K562 (cell line): ENCODE measurements at regions not wholly inside any gene's neighbourhood (a gene's known extent, or its start where the extent isn't known, plus 50 kb on each side); places are given as distances from the start of the nearest gene placed in this dataset.
"Not testable (repeated sequence)": the region's sequence is repeated elsewhere in the genome, so short reads cannot be mapped to it uniquely, and the experiment has no call there.

Source experiments
- CBX8 ChIP-seq: fragments of 200-600 bp; sonication (generic); IDR thresholded peaks from 2 replicates; pipeline ENCODE4 v1.6.1; 2012; ENCODE audit warnings: borderline replicate concordance, mixed run types, low read depth, mild to moderate bottlenecking, moderate library complexity, mixed read lengths, low read length, control low read depth, inconsistent platforms; ENCODE audit not compliant: poor library complexity, severe bottlenecking; ENCODE audit errors: extremely low read depth
- CTCF ChIP-seq, 3 experiments: IDR thresholded peaks in 2 of 3; conservative IDR thresholded peaks in 1 of 3; 2 replicates each; pipeline ENCODE4 v1.5.1; 2011 to 2012; ENCODE audit warnings: low read length in 3 of 3, mild to moderate bottlenecking in 3 of 3, control low read depth in 2 of 3, improper control_type of control experiment in 1 of 3, inconsistent platforms in 1 of 3, low read depth in 1 of 3, mixed read lengths in 1 of 3, moderate library complexity in 1 of 3; ENCODE audit not compliant: insufficient read depth in 2 of 3
- ETS1 ChIP-seq: conservative IDR thresholded peaks from 2 replicates; pipeline ENCODE4 v1.6.1; 2011; ENCODE audit warnings: low read depth, mild to moderate bottlenecking, low read length; ENCODE audit not compliant: control insufficient read depth
- FIP1L1 ChIP-seq: fragments of 200-400 bp; formaldehyde crosslinking; IDR thresholded peaks from 2 replicates; pipeline ENCODE4 v1.6.1; 2018; ENCODE audit warnings: mild to moderate bottlenecking, low read depth, low read length; ENCODE audit not compliant: poor library complexity, severe bottlenecking
- MNT ChIP-seq, 2 experiments: fragments of 450-650 bp; conservative IDR thresholded peaks; 2 replicates each; pipeline ENCODE4 v1.6.1; 2017; ENCODE audit warnings: mild to moderate bottlenecking in 2 of 2, moderate library complexity in 2 of 2
- NFYB ChIP-seq: IDR thresholded peaks from 2 replicates; pipeline ENCODE4 v1.6.1; 2011; ENCODE audit warnings: mild to moderate bottlenecking, moderate library complexity; ENCODE audit not compliant: insufficient read length; ENCODE audit errors: extremely low read depth
- POLR2A ChIP-seq: fragments of 450-650 bp; conservative IDR thresholded peaks from 2 replicates; pipeline ENCODE4 v1.6.1; 2016
- POLR2AphosphoS2 ChIP-seq: IDR thresholded peaks from 2 replicates; pipeline ENCODE4 v1.6.1; 2012; ENCODE audit warnings: low read length, improper control_type of control experiment
- RFX1 ChIP-seq: fragments of 450-650 bp; IDR thresholded peaks from 2 replicates; pipeline ENCODE4 v1.6.1; 2016; ENCODE audit warnings: mild to moderate bottlenecking, moderate library complexity
- THAP7 ChIP-seq: fragments of 250-450 bp; sonication (Bioruptor Pico); IDR thresholded peaks from 2 replicates; pipeline ENCODE4 v1.5.0; 2021
- YY1 ChIP-seq, 3 experiments: IDR thresholded peaks; 2 replicates each; pipeline ENCODE4 v1.6.1; 2011; ENCODE audit warnings: low read length in 2 of 3, mild to moderate bottlenecking in 2 of 3, moderate library complexity in 2 of 3, borderline replicate concordance in 1 of 3, control low read depth in 1 of 3, low read depth in 1 of 3; ENCODE audit not compliant: insufficient read depth in 3 of 3, insufficient replicate concordance in 2 of 3, control insufficient read depth in 1 of 3, insufficient read length in 1 of 3; ENCODE audit errors: extremely low read depth in 1 of 3
- ZNF57 ChIP-seq: fragments of 450-650 bp; formaldehyde crosslinking; IDR thresholded peaks from 2 replicates; pipeline ENCODE4 v1.4.0; 2020; ENCODE audit warnings: mild to moderate bottlenecking, moderate library complexity

GRCh38 chr9:104394901-104395300, 109.2 kb upstream of the OR13F1 start:
- TF ChIP-seq ETS1; POLR2AphosphoS2; POLR2A; THAP7 (CRISPR knock-in tag); CTCF (IDR thresholded peaks at IDR 0.05 in 2 of 3, conservative IDR thresholded peaks at IDR 0.05 in 1 of 3; ENCODE audit: insufficient read depth in 2 of 3, low read depth in 1 of 3, low read length in 3 of 3); MNT (conservative IDR thresholded peaks at IDR 0.05); RFX1; ZNF57; CBX8; FIP1L1; NFYB; YY1 (IDR thresholded peaks at IDR 0.05; ENCODE audit: borderline replicate concordance in 1 of 3, control insufficient read depth in 1 of 3, extremely low read depth in 1 of 3, insufficient read depth in 3 of 3, insufficient read length in 1 of 3, insufficient replicate concordance in 2 of 3, low read depth in 1 of 3, low read length in 2 of 3): not testable (repeated sequence)
